Upper lobe of left lung (tissue), 6 donors: ENCODE measurements at regions not wholly inside any gene's neighbourhood (a gene's known extent, or its start where the extent isn't known, plus 50 kb on each side); places are given as distances from the start of the nearest gene placed in this dataset.

Experiments
- ATAC-seq, 2 donors: fragments of 200-7000 bp; cut with Tn5 transposase; one replicate each; pipeline ENCODE4 v1.9.1; 2022; ENCODE audit warnings: mild to moderate bottlenecking in 2 of 2, moderate library complexity in 2 of 2; ENCODE audit not compliant: low FRiP score in 2 of 2
- DNase-seq, 2 donors: peaks; one replicate each; pipeline ENCODE4 v3.0.0-alpha.2; 2019 to 2020
- H3K27ac ChIP-seq, 4 donors: fragments of 200-600 bp; sonication (generic); one replicate each; pipeline ENCODE4 v1.5.1; 2016 to 2019
- H3K27me3 ChIP-seq, 4 donors: fragments of 200-600 bp; sonication (generic); one replicate each; pipeline ENCODE4 v1.5.1; 2017 to 2019
- H3K36me3 ChIP-seq, 4 donors: fragments of 200-600 bp; sonication (generic); one replicate each; pipeline ENCODE4 v1.5.1; 2016 to 2019
- H3K4me1 ChIP-seq, 4 donors: fragments of 200-600 bp; sonication (generic); one replicate each; pipeline ENCODE4 v1.5.1; 2018 to 2019
- H3K4me3 ChIP-seq, 4 donors: fragments of 200-600 bp; sonication (generic); one replicate each; pipeline ENCODE4 v1.5.1; 2017 to 2019; ENCODE audit warnings: mild to moderate bottlenecking in 2 of 4, moderate library complexity in 1 of 4
- H3K9me3 ChIP-seq, 4 donors: fragments of 200-600 bp; sonication (generic); one replicate each; pipeline ENCODE4 v1.5.1; 2018 to 2019
- EP300 ChIP-seq, 4 donors: sonication (generic); formaldehyde crosslinking; IDR thresholded peaks; one replicate each; pipeline ENCODE4 v1.5.1; 2017; ENCODE audit warnings: antibody characterized with exemption in 4 of 4, control low read depth in 2 of 4
- POLR2A ChIP-seq, 4 donors: fragments of 450-650 bp; IDR thresholded peaks; one replicate each; pipeline ENCODE4 v1.5.1; 2016 to 2017; ENCODE audit warnings: antibody characterized with exemption in 4 of 4, mild to moderate bottlenecking in 2 of 4
- POLR2AphosphoS5 ChIP-seq, 2 donors: sonication (generic); formaldehyde crosslinking; IDR thresholded peaks; one replicate each; pipeline ENCODE4 v1.5.1; 2017; ENCODE audit warnings: antibody characterized with exemption in 2 of 2
- WGBS, 2 donors: methylation state at CpG; one replicate each; pipeline ENCODE4 v1.1.5; 2017 to 2018; 5-methylcytosine and 5-hydroxymethylcytosine counted together
- TF ChIP-seq, protein P1 (sequence below), 6 experiments: fragments of 450-650 bp in 4 of 6; fragments of 200-600 bp in 2 of 6; sonication (generic) in 2 of 6; IDR thresholded peaks; one replicate each; pipeline ENCODE4 v1.5.1; 2016 to 2019; ENCODE audit warnings: antibody characterized with exemption in 6 of 6
- donor health status: DM: no; HTN: no; CAD: no; lungs with moderate emphysema.
- donor health status: DM: no; HTN: yes; CAD: no; lungs with severe emphysema.

DNA sequence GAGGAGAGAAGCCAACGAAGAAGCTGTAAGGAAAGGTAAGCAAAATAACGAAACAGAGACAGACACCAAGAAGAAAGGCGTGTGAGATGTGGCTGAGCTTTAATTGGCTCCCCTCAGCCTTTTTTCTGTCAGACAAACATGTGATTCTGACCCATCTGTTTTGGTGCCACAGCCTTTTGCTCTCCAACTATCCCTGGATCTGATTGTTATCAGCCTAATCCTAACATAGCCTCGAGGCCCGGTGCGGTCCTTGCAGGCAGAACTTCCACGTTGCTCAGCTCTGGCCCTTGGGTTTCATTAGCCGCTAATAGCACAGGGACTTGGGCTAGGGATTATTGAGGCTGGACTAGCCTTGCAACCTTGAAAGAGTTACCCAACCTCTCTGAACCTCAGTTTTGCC lies 57.9 kb upstream of the CACNA2D3 start:
- Histone ChIP-seq H3K27me3 (no peaks in the 10 kb centered on the region), H3K36me3 (no peaks in the 10 kb centered on the region), H3K4me1 (no peaks in the 10 kb centered on the region), H3K9me3 (peaks cover 0 to under 1% (median 0%) of the 10 kb centered on the region in 4 donors), H3K4me3 (no peak overlapping the region), H3K27ac (no peak overlapping the region)
- DNase-seq (no peak), ATAC-seq (no peak)
- 70 to 82% methylated on average over 8 of the region's 8 CpGs for WGBS, 2 donors
- no peak for TF ChIP-seq POLR2AphosphoS5 (IDR thresholded peaks at IDR 0.05)
- TF ChIP-seq EP300 (IDR thresholded peaks at IDR 0.05): no peak
- TF ChIP-seq, protein P1, sequence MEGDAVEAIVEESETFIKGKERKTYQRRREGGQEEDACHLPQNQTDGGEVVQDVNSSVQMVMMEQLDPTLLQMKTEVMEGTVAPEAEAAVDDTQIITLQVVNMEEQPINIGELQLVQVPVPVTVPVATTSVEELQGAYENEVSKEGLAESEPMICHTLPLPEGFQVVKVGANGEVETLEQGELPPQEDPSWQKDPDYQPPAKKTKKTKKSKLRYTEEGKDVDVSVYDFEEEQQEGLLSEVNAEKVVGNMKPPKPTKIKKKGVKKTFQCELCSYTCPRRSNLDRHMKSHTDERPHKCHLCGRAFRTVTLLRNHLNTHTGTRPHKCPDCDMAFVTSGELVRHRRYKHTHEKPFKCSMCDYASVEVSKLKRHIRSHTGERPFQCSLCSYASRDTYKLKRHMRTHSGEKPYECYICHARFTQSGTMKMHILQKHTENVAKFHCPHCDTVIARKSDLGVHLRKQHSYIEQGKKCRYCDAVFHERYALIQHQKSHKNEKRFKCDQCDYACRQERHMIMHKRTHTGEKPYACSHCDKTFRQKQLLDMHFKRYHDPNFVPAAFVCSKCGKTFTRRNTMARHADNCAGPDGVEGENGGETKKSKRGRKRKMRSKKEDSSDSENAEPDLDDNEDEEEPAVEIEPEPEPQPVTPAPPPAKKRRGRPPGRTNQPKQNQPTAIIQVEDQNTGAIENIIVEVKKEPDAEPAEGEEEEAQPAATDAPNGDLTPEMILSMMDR (IDR thresholded peaks at IDR 0.05): no peak
- no peak for TF ChIP-seq POLR2A (IDR thresholded peaks at IDR 0.05)

DNA sequence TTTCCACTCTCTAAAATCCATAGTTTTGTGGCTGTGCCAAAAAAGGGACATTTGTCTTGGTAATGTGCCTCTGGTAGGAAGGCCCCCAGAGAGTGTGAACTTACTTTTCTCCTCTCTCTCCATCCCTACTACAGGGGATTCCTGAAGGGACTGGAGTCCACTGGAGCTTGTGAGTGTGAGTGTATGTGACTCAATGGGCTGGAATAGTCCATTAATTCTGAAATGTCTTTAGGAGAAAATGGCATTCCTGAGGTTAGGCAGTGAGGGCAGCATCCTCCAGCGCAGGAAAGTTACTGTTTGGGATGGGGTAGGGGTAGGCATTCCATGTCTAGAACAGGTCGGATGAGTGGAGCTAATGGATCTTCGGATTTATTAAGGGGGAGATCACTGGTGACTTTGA lies 59.8 kb upstream of the CACNA2D3 start:
- Histone ChIP-seq H3K4me3 (no peak overlapping the region), H3K36me3 (no peaks in the 10 kb centered on the region), H3K27me3 (no peaks in the 10 kb centered on the region), H3K4me1 (no peaks in the 10 kb centered on the region), H3K27ac (no peak overlapping the region), H3K9me3 (no peaks in the 10 kb centered on the region)
- WGBS, 2 donors: 83 to 91% methylated on average over 3 of the region's 3 CpGs
- no peak for ATAC-seq
- DNase-seq: no peak
- TF ChIP-seq POLR2AphosphoS5 (IDR thresholded peaks at IDR 0.05) (no peak), POLR2A (IDR thresholded peaks at IDR 0.05) (no peak), EP300 (IDR thresholded peaks at IDR 0.05) (no peak)
- TF ChIP-seq, protein P1 (IDR thresholded peaks at IDR 0.05): no peak

DNA sequence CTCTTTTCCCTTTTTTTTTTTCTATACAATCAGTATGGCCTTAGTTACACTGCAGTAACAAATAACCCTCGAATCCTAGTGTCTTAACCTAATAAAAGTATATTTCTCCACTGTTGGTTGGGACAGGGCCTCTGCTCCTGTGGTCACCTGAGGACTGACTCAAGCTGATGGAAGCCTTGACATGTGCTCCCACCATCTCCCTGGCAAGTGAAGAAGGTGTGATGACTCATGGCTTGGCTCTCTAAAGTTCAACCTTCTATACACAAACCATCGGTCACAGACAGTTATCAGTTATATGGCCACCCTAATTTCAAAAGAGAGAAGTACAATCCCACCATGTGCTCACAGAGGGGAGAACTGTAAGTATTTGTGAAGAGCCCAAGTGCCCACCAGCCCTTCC lies 65.8 kb upstream of the CACNA2D3 start:
- DNase-seq (no peak), ATAC-seq (no peak)
- H3K27ac ChIP-seq: no peak overlapping the region
- H3K36me3 ChIP-seq: no peaks in the 10 kb centered on the region
- TF ChIP-seq, protein P1 (IDR thresholded peaks at IDR 0.05): no peak
- TF ChIP-seq POLR2AphosphoS5 (IDR thresholded peaks at IDR 0.05) (no peak), POLR2A (IDR thresholded peaks at IDR 0.05) (no peak), EP300 (IDR thresholded peaks at IDR 0.05) (no peak)
- no peaks in the 10 kb centered on the region for H3K9me3 ChIP-seq
- H3K4me3 ChIP-seq: no peak overlapping the region
- 65 to 75% methylated on average over 2 of the region's 2 CpGs for WGBS, 2 donors
- H3K27me3 ChIP-seq: no peaks in the 10 kb centered on the region
- H3K4me1 ChIP-seq: peaks cover 2 to 13% (median 6%) of the 10 kb centered on the region in 4 donors

DNA sequence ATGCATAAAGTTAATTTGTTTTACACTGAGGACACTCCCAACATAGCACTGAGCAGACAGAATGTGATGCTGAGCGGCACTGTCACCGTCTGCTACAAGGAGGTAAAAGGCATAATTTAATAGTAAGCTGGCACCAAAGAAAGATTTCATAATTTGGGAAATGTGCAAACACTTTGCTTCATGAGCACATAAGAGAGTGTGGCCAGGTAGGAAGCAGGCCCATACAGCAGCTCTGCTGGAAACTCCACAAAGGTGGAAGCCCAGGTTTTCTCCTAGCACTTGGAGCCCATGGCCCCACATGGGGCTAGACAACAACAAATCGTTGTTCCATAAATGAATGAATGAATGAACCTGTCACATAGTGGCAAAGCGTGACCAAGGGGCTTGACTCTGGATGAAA lies 68.5 kb upstream of the CACNA2D3 start:
- ATAC-seq (peak in 1 of 2 donors; percentile 63), DNase-seq (peak in 1 of 2 donors; percentile 56)
- WGBS, 2 donors: 56 to 70% methylated on average over 4 of the region's 4 CpGs
- H3K27ac ChIP-seq: peak overlapping the region in 2 of 4 donors; percentile 21 to 31
- no peaks in the 10 kb centered on the region for H3K27me3 ChIP-seq
- H3K4me3 ChIP-seq: no peak overlapping the region
- no peak for TF ChIP-seq POLR2A (IDR thresholded peaks at IDR 0.05)
- TF ChIP-seq, protein P1 (IDR thresholded peaks at IDR 0.05): no peak
- TF ChIP-seq EP300 (IDR thresholded peaks at IDR 0.05): no peak
- no peak for TF ChIP-seq POLR2AphosphoS5 (IDR thresholded peaks at IDR 0.05)
- no peaks in the 10 kb centered on the region for H3K36me3 ChIP-seq
- no peaks in the 10 kb centered on the region for H3K9me3 ChIP-seq
- H3K4me1 ChIP-seq: peaks cover 2 to 13% (median 6%) of the 10 kb centered on the region in 4 donors

DNA sequence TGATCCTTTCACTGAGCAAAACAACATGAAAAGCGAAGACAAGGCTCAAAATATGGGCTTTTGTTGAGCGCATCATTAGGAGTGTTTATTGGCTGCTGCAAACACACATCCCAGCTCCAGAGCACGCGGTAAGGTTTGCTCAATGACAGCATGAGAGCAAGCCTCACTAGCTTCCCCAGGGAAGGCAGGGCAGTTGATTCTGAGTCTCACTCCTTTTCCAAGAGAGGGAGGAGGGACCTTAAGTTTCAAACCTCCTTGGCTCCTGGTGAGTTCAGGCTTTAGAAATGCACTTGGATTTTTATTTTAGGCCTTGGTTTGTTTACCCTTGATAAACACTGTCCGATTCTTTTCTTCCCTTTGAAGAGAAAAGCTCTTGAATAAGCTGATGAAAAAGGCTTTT lies 69.1 kb upstream of the CACNA2D3 start:
- Histone ChIP-seq H3K4me3 (no peak overlapping the region), H3K36me3 (no peaks in the 10 kb centered on the region), H3K27me3 (no peaks in the 10 kb centered on the region), H3K27ac (peak overlapping the region in 2 of 4 donors; percentile 17 to 21), H3K9me3 (no peaks in the 10 kb centered on the region), H3K4me1 (peaks cover 2 to 13% (median 6%) of the 10 kb centered on the region in 4 donors)
- DNase-seq (peak in 1 of 2 donors; percentile 62), ATAC-seq (peak; percentile 55 to 91)
- no peak for TF ChIP-seq EP300 (IDR thresholded peaks at IDR 0.05)
- TF ChIP-seq POLR2AphosphoS5 (IDR thresholded peaks at IDR 0.05): peak in 1 of 2 donors; percentile 13
- no peak for TF ChIP-seq POLR2A (IDR thresholded peaks at IDR 0.05)
- TF ChIP-seq, protein P1 (IDR thresholded peaks at IDR 0.05): no peak
- 44 to 45% methylated on average over 5 of the region's 5 CpGs for WGBS, 2 donors
